Skeletal muscle tissue (tissue), 3 donors: ENCODE measurements at regions not wholly inside any gene's neighbourhood (a gene's known extent, or its start where the extent isn't known, plus 50 kb on each side); places are given as distances from the start of the nearest gene placed in this dataset.

Source experiments
- H3K27ac ChIP-seq: one replicate; pipeline ENCODE4 v1.7.0; 2013; ENCODE audit warnings: mild to moderate bottlenecking, low read depth, low read length, inconsistent platforms
- H3K27me3 ChIP-seq, 3 donors: one replicate each; pipeline ENCODE4 v1.7.0; 2013; ENCODE audit warnings: low read length in 3 of 3; ENCODE audit not compliant: control insufficient read depth in 3 of 3, insufficient read depth in 3 of 3
- H3K36me3 ChIP-seq, 3 donors: one replicate each; pipeline ENCODE4 v1.7.0; 2013; ENCODE audit warnings: low read length in 3 of 3; ENCODE audit not compliant: control insufficient read depth in 3 of 3, insufficient read depth in 3 of 3
- H3K4me1 ChIP-seq, 3 donors: one replicate each; pipeline ENCODE4 v1.7.0; 2013; ENCODE audit warnings: low read length in 3 of 3, mild to moderate bottlenecking in 3 of 3; ENCODE audit not compliant: control insufficient read depth in 3 of 3, insufficient read depth in 3 of 3
- H3K4me3 ChIP-seq, 3 donors: one replicate each; pipeline ENCODE4 v1.7.0; 2013; ENCODE audit warnings: low read length in 3 of 3
- H3K9ac ChIP-seq, 3 donors: one replicate each; pipeline ENCODE4 v1.7.0; 2013; ENCODE audit warnings: low read length in 3 of 3, mild to moderate bottlenecking in 3 of 3, moderate library complexity in 2 of 3, low read depth in 1 of 3
- H3K9me3 ChIP-seq, 3 donors: one replicate each; pipeline ENCODE4 v1.7.0; 2013; ENCODE audit warnings: low read length in 3 of 3; ENCODE audit not compliant: control insufficient read depth in 3 of 3
- donor health status: Osteomylitis.

DNA sequence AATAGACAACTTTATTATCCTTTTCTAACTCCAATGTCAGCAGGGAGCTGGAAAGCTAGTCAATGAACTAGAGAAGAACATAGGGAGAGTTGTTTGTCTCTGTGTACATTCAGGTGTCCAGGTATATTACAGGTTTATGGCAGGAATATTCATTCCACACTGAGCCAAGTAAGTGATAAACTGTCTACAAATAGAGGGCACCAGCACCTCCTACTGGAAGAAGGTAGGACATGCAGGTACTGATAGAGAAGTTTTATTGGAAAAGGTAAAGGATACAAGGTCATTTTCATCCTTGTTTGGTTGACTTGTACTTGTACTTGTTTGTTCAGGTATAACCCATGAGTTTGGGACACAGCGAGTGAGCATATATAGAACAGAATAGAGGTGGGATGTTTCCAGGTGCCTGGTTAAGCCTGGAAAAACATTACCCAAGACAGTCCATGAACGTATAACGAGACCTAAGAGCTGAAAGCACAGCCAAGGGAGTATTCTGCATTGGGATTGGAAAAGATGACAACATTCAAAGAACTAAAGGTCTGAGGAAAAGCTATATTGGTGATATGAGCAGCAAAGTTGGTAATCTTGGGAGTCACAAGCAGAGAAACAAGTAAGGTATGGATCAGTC, 61.4 kb upstream of the PPP1R3C start:
- Histone ChIP-seq H3K27me3 (no peaks in the 10 kb centered on the region), H3K4me1 (peaks cover 0 to 4% (median 0%) of the 10 kb centered on the region in 3 donors), H3K36me3 (no peaks in the 10 kb centered on the region), H3K9me3 (no peaks in the 10 kb centered on the region), H3K9ac (no peak overlapping the region), H3K27ac (no peak overlapping the region), H3K4me3 (no peak overlapping the region)

GRCh38 chr10:91691981-91692380, 59.1 kb upstream of the PPP1R3C start:
- Histone ChIP-seq H3K4me3 (no peak overlapping the region), H3K4me1 (peaks cover 0 to 4% (median 0%) of the 10 kb centered on the region in 3 donors), H3K27ac (no peak overlapping the region), H3K9me3 (no peaks in the 10 kb centered on the region), H3K27me3 (no peaks in the 10 kb centered on the region), H3K9ac (no peak overlapping the region), H3K36me3 (no peaks in the 10 kb centered on the region)

- H3K27me3 ChIP-seq = no peaks in the 10 kb centered on the region
- H3K27ac ChIP-seq = no peak overlapping the region
- no peaks in the 10 kb centered on the region for H3K36me3 ChIP-seq
- H3K4me1 ChIP-seq = peaks cover 0 to 4% (median 0%) of the 10 kb centered on the region in 3 donors
- H3K9me3 ChIP-seq = no peaks in the 10 kb centered on the region
- no peak overlapping the region for H3K9ac ChIP-seq
- H3K4me3 ChIP-seq = no peak overlapping the region
Observed at GRCh38 chr10:91690996-91691676, 58.3 kb upstream of the PPP1R3C start.

- H3K9me3 ChIP-seq = no peaks in the 10 kb centered on the region
- no peaks in the 10 kb centered on the region for H3K27me3 ChIP-seq
- no peak overlapping the region for H3K9ac ChIP-seq
- no peaks in the 10 kb centered on the region for H3K36me3 ChIP-seq
- H3K27ac ChIP-seq = no peak overlapping the region
- no peak overlapping the region for H3K4me3 ChIP-seq
- peaks cover 0 to 4% (median 0%) of the 10 kb centered on the region in 3 donors for H3K4me1 ChIP-seq
Observed at GRCh38 chr10:91690412-91690811, 57.5 kb upstream of the PPP1R3C start.

GRCh38 chr10:91689731-91690168, 56.9 kb upstream of the PPP1R3C start:
- H3K27ac ChIP-seq = no peak overlapping the region

GRCh38 chr10:91684841-91685240, 52.0 kb upstream of the PPP1R3C start:
- no peaks in the 10 kb centered on the region for H3K27me3 ChIP-seq

More at GRCh38 chr10:91689731-91690168, 56.9 kb upstream of the PPP1R3C start:
- peaks cover 0 to 4% (median 0%) of the 10 kb centered on the region in 3 donors for H3K4me1 ChIP-seq
- no peaks in the 10 kb centered on the region for H3K9me3 ChIP-seq
- no peak overlapping the region for H3K4me3 ChIP-seq
- H3K9ac ChIP-seq = peak overlapping the region in 2 of 3 donors; percentile 8 to 17
- no peaks in the 10 kb centered on the region for H3K27me3 ChIP-seq
- no peaks in the 10 kb centered on the region for H3K36me3 ChIP-seq

GRCh38 chr10:91683975-91684374, 51.1 kb upstream of the PPP1R3C start:
- H3K4me1 ChIP-seq = peaks cover 0 to 12% (median 6%) of the 10 kb centered on the region in 3 donors

More at GRCh38 chr10:91684841-91685240, 52.0 kb upstream of the PPP1R3C start:
- Histone ChIP-seq H3K9ac (no peak overlapping the region), H3K4me3 (no peak overlapping the region), H3K27ac (no peak overlapping the region), H3K36me3 (no peaks in the 10 kb centered on the region), H3K9me3 (no peaks in the 10 kb centered on the region), H3K4me1 (peaks cover 0 to 13% (median 6%) of the 10 kb centered on the region in 3 donors)

GRCh38 chr10:91682912-91683311, 50.0 kb upstream of the PPP1R3C start:
- no peaks in the 10 kb centered on the region for H3K36me3 ChIP-seq
- no peak overlapping the region for H3K27ac ChIP-seq
- no peak overlapping the region for H3K9ac ChIP-seq
- H3K9me3 ChIP-seq = no peaks in the 10 kb centered on the region
- no peak overlapping the region for H3K4me3 ChIP-seq
- H3K27me3 ChIP-seq = no peaks in the 10 kb centered on the region
- H3K4me1 ChIP-seq = peaks cover 0 to 12% (median 6%) of the 10 kb centered on the region in 3 donors

More at GRCh38 chr10:91683975-91684374, 51.1 kb upstream of the PPP1R3C start:
- Histone ChIP-seq H3K4me3 (no peak overlapping the region), H3K27ac (no peak overlapping the region), H3K9ac (no peak overlapping the region), H3K9me3 (no peaks in the 10 kb centered on the region), H3K36me3 (no peaks in the 10 kb centered on the region), H3K27me3 (no peaks in the 10 kb centered on the region)
